Heart right ventricle (tissue), 16 donors: ENCODE measurements at regions not wholly inside any gene's neighbourhood (a gene's known extent, or its start where the extent isn't known, plus 50 kb on each side); places are given as distances from the start of the nearest gene placed in this dataset.

Experiments used
- ATAC-seq, 8 donors: fragments of 200-7000 bp; cut with Tn5 transposase; one replicate each; pipeline ENCODE4 v1.9.1; 2020; ENCODE audit warnings: mild to moderate bottlenecking in 8 of 8, moderate library complexity in 8 of 8, moderate number of reproducible peaks in 1 of 8
- DNase-seq, 2 donors: peaks; one replicate each; pipeline ENCODE4 v3.0.0-alpha.2; 2020
- H3K27ac ChIP-seq, 10 donors: fragments of 200-600 bp; sonication (generic) in 2 of 10; one replicate each; pipeline versions ENCODE4 v1.5.0 to v1.8.0; 2020 to 2022; ENCODE audit warnings: mild to moderate bottlenecking in 3 of 10
- H3K27me3 ChIP-seq, 7 donors: fragments of 200-600 bp; one replicate each; pipeline ENCODE4 v1.8.0; 2021 to 2022; ENCODE audit warnings: mild to moderate bottlenecking in 2 of 7
- H3K36me3 ChIP-seq, 9 donors: fragments of 200-600 bp; sonication (generic) in 1 of 9; one replicate each; pipeline versions ENCODE4 v1.5.0 to v1.8.0; 2020 to 2022; ENCODE audit warnings: mild to moderate bottlenecking in 2 of 9
- H3K4me1 ChIP-seq, 9 donors: fragments of 200-600 bp; sonication (generic) in 1 of 9; one replicate each; pipeline versions ENCODE4 v1.5.0 to v1.8.0; 2020 to 2022; ENCODE audit warnings: mild to moderate bottlenecking in 4 of 9
- H3K4me3 ChIP-seq, 10 donors: fragments of 200-600 bp; sonication (generic) in 2 of 10; one replicate each; pipeline versions ENCODE4 v1.5.0 to v1.8.0; 2020 to 2022; ENCODE audit warnings: mild to moderate bottlenecking in 7 of 10, moderate library complexity in 2 of 10
- H3K9me3 ChIP-seq, 11 donors: fragments of 200-600 bp in 10 of 11; sonication (generic) in 2 of 11; one replicate each; pipeline versions ENCODE4 v1.5.0 to v1.8.0; 2013 to 2022; ENCODE audit warnings: mild to moderate bottlenecking in 2 of 11, control low read depth in 1 of 11, moderate library complexity in 1 of 11
- WGBS, 2 donors: extraction: QIAGEN DNeasy Blood & Tissue Kit; methylation state at CpG; one replicate each; pipeline ENCODE4 v1.1.7; 2013; ENCODE audit warnings: inconsistent platforms in 1 of 2; 5-methylcytosine and 5-hydroxymethylcytosine counted together
- intact Hi-C, 10 donors: fragments of 100-400 bp; cut with DNase I; formaldehyde crosslinking; loops; one replicate each; pipeline versions ENCODE4 v1.11.1 to v1.14.2; 2022
- TF ChIP-seq, protein P1 (sequence below), 9 donors: fragments of 200-600 bp; sonication (generic) in 2 of 9; IDR thresholded peaks; one replicate each; pipeline versions ENCODE4 v1.5.0 to v1.8.0; 2021 to 2022; ENCODE audit warnings: antibody characterized with exemption in 9 of 9, mild to moderate bottlenecking in 5 of 9, moderate library complexity in 1 of 9
- donor health status: Arrhythmogenic right ventricular cardiomyopathy.
- donor health status: ischemic (EF 13 %, LVEDD 7.1; RV severe dilation, severe dysfunction).
- donor health status: healthy with polysubstance abuse.
- donor health status: DM: no; HTN: yes; CAD: no.
- donor health status: DM: no; HTN: no; CAD: no.
- donor health status: ischemic (EF 25% LVEDD 6.9; RV normal size, moderate dysfunction).
- donor health status: ischemic (EF 25% LVEDD 5.7; RV mildly dilated, moderate dysfunction).
- donor health status: healthy.
- donor health status: DM: yes; HTN: yes; CAD: no.
- donor health status: Ischemic cardiomyopathy.
- donor health status: ischemic (EF 35%, LVEDD 5.7; RV mildly dilated, moderate dysfunction).
- donor health status: nonischemic (EF 11% LVEDD 7.7; RV severe dilation, severe dysfunction).
- donor health status: DM: yes; HTN: yes; CAD: no.
- donor health status: PGD.
- donor health status: ischemic (EF 29% LVEDD 5.4; RV normal size, mild dysfunction).
- donor health status: nonischemic (EF 23%, LVEDD 6.1; RV moderate dilation, normal function).

DNA sequence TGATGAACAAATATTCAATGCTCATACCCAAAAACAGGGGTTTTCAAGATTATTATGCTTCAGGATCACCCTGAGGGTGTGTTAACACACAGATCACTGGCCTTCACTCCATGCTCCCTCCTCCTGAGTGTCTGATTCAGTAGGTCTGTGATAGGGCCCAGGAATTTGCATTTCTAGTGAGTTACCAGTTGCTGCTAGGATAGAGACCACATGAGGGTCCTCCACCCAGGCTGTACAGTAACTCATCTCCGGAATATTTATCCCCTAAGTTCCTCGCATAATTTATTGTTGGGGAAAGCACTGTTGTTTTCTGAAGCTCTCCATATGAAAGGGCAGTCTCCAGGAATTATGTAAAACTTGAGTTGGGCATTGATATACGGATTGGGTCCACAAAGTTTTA, 1106.6 kb upstream of the B3GALT2 start:
- TF ChIP-seq, protein P1, sequence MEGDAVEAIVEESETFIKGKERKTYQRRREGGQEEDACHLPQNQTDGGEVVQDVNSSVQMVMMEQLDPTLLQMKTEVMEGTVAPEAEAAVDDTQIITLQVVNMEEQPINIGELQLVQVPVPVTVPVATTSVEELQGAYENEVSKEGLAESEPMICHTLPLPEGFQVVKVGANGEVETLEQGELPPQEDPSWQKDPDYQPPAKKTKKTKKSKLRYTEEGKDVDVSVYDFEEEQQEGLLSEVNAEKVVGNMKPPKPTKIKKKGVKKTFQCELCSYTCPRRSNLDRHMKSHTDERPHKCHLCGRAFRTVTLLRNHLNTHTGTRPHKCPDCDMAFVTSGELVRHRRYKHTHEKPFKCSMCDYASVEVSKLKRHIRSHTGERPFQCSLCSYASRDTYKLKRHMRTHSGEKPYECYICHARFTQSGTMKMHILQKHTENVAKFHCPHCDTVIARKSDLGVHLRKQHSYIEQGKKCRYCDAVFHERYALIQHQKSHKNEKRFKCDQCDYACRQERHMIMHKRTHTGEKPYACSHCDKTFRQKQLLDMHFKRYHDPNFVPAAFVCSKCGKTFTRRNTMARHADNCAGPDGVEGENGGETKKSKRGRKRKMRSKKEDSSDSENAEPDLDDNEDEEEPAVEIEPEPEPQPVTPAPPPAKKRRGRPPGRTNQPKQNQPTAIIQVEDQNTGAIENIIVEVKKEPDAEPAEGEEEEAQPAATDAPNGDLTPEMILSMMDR (IDR thresholded peaks at IDR 0.05): no peak
- no peaks in the 10 kb centered on the region for H3K27me3 ChIP-seq
- DNase-seq (no peak), ATAC-seq (no peak)
- intact Hi-C loops: loop anchor here in 3 of 10 donors (10.0 kb wide), 2 partner anchors 888 to 1108 kb away; partner anchors contain the start of gene B3GALT2 (in 2 of the 3)
- H3K4me1 ChIP-seq: no peaks in the 10 kb centered on the region
- no peaks in the 10 kb centered on the region for H3K9me3 ChIP-seq
- H3K27ac ChIP-seq: no peak overlapping the region
- no peak overlapping the region for H3K4me3 ChIP-seq
- H3K36me3 ChIP-seq: no peaks in the 10 kb centered on the region
- 81 to 84% methylated on average over 3 of the region's 3 CpGs for WGBS, 2 donors

GRCh38 chr1:194289569-194290266, 1103.3 kb upstream of the B3GALT2 start:
- Histone ChIP-seq H3K27ac (no peak overlapping the region), H3K9me3 (no peaks in the 10 kb centered on the region), H3K27me3 (no peaks in the 10 kb centered on the region), H3K36me3 (no peaks in the 10 kb centered on the region), H3K4me3 (no peak overlapping the region), H3K4me1 (no peaks in the 10 kb centered on the region)
- 87 to 91% methylated on average over 6 of the region's 6 CpGs for WGBS, 2 donors
- TF ChIP-seq, protein P1 (IDR thresholded peaks at IDR 0.05): no peak
- DNase-seq: no peak
- no peak for ATAC-seq
- intact Hi-C loops: loop anchor here in 3 of 10 donors (10.0 kb wide), 2 partner anchors 885 to 1105 kb away; partner anchors contain the start of gene B3GALT2 (in 2 of the 3)

GRCh38 chr1:194288238-194288637, 1101.8 kb upstream of the B3GALT2 start:
- 75 to 85% methylated on average over 1 of the region's 1 CpG for WGBS, 2 donors
- Histone ChIP-seq H3K9me3 (no peaks in the 10 kb centered on the region), H3K36me3 (no peaks in the 10 kb centered on the region), H3K27ac (no peak overlapping the region), H3K4me1 (no peaks in the 10 kb centered on the region), H3K4me3 (no peak overlapping the region), H3K27me3 (no peaks in the 10 kb centered on the region)
- no peak for DNase-seq
- TF ChIP-seq, protein P1 (IDR thresholded peaks at IDR 0.05): no peak
- ATAC-seq: no peak
- intact Hi-C loops: no loop called here

GRCh38 chr1:194281376-194281775, 1095.0 kb upstream of the B3GALT2 start:
- intact Hi-C loops: no loop called here
- TF ChIP-seq, protein P1 (IDR thresholded peaks at IDR 0.05): no peak
- Histone ChIP-seq H3K9me3 (peaks cover 0 to 5% (median 0%) of the 10 kb centered on the region in 11 donors), H3K27me3 (no peaks in the 10 kb centered on the region), H3K27ac (no peak overlapping the region), H3K4me1 (no peaks in the 10 kb centered on the region), H3K36me3 (no peaks in the 10 kb centered on the region), H3K4me3 (no peak overlapping the region)
- 40 to 52% methylated on average over 3 of the region's 3 CpGs for WGBS, 2 donors
- no peak for ATAC-seq
- no peak for DNase-seq
